HCT116 (cell line): ENCODE measurements at regions not wholly inside any gene's neighbourhood (a gene's known extent, or its start where the extent isn't known, plus 50 kb on each side); places are given as distances from the start of the nearest gene placed in this dataset.

Experiments
- POLR2A ChIP-seq: IDR thresholded peaks from 2 replicates; pipeline ENCODE4 v1.7.0; 2011; ENCODE audit warnings: borderline replicate concordance; ENCODE audit not compliant: insufficient read depth, insufficient read length; ENCODE audit errors: extremely low read depth
- POLR2AphosphoS5 ChIP-seq: IDR thresholded peaks from 2 replicates; pipeline ENCODE4 v1.6.1; 2011; ENCODE audit warnings: mild to moderate bottlenecking, low read depth, low read length, moderate library complexity
- TF ChIP-seq, protein P1 (sequence below), 3 experiments: fragments of 200-600 bp in 1 of 3; sonication (generic) in 1 of 3; IDR thresholded peaks in 2 of 3; conservative IDR thresholded peaks in 1 of 3; 2 replicates each; pipeline ENCODE4 v1.5.1; 2012 to 2017; ENCODE audit warnings: low read depth in 2 of 3, low read length in 2 of 3, antibody characterized with exemption in 1 of 3, borderline replicate concordance in 1 of 3, control low read depth in 1 of 3, mild to moderate bottlenecking in 1 of 3, mixed read lengths in 1 of 3, mixed run types in 1 of 3, moderate library complexity in 1 of 3; ENCODE audit not compliant: insufficient read depth in 1 of 3

DNA sequence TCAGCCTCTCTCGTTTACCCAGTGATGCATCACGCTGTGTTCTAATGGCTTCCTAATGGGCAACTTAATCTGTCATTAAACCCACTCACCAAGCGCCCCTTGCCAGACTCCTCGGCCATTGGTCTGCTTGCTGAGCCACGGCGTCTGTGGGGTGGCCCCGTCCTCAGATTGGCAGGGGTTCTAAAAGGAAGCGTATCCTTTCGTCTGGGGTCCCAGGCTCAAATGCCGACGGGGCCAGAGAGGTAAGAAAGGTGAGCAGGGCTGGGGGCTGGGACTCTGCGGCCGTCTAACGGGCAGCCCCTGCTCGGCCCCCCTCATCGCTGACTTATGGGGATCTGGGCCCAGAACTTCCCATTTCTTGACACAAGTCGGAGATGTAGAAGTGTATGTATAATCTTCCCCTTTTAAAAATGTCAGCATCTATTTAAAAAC is 315.1 kb upstream of the PROK2 start:
- no peak for TF ChIP-seq POLR2AphosphoS5
- TF ChIP-seq, protein P1, sequence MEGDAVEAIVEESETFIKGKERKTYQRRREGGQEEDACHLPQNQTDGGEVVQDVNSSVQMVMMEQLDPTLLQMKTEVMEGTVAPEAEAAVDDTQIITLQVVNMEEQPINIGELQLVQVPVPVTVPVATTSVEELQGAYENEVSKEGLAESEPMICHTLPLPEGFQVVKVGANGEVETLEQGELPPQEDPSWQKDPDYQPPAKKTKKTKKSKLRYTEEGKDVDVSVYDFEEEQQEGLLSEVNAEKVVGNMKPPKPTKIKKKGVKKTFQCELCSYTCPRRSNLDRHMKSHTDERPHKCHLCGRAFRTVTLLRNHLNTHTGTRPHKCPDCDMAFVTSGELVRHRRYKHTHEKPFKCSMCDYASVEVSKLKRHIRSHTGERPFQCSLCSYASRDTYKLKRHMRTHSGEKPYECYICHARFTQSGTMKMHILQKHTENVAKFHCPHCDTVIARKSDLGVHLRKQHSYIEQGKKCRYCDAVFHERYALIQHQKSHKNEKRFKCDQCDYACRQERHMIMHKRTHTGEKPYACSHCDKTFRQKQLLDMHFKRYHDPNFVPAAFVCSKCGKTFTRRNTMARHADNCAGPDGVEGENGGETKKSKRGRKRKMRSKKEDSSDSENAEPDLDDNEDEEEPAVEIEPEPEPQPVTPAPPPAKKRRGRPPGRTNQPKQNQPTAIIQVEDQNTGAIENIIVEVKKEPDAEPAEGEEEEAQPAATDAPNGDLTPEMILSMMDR (IDR thresholded peaks at IDR 0.05 in 2 of 3, conservative IDR thresholded peaks at IDR 0.05 in 1 of 3; ENCODE audit: borderline replicate concordance in 1 of 3, insufficient read depth in 1 of 3, low read depth in 2 of 3, low read length in 2 of 3) = no peak
- no peak for TF ChIP-seq POLR2A
